Spleen (tissue), 11 donors: ENCODE measurements at regions not wholly inside any gene's neighbourhood (a gene's known extent, or its start where the extent isn't known, plus 50 kb on each side); places are given as distances from the start of the nearest gene placed in this dataset.

ENCODE experiments used
- DNase-seq: peaks from one replicate; pipeline ENCODE4 v3.0.0-alpha.2; 2020
- H3K27ac ChIP-seq, 8 donors: fragments of 200-600 bp; sonication (generic) in 7 of 8; 1 replicate in 4 of 8; 2 replicates in 4 of 8; pipeline versions ENCODE4 v1.5.0 to v1.8.0; 2016 to 2021; ENCODE audit warnings: inconsistent platforms in 4 of 8, mild to moderate bottlenecking in 4 of 8, moderate library complexity in 1 of 8
- H3K27me3 ChIP-seq, 7 donors: fragments of 200-600 bp; sonication (generic) in 6 of 7; replicated peaks in 1 of 7; 1 replicate in 4 of 7; 2 replicates in 3 of 7; pipeline versions ENCODE4 v1.5.0 to v1.8.0; 2016 to 2021; ENCODE audit warnings: inconsistent platforms in 3 of 7, mild to moderate bottlenecking in 1 of 7
- H3K36me3 ChIP-seq, 6 donors: fragments of 200-600 bp; sonication (generic) in 5 of 6; 1 replicate in 4 of 6; 2 replicates in 2 of 6; pipeline versions ENCODE4 v1.5.0 to v1.8.0; 2016 to 2021; ENCODE audit warnings: inconsistent platforms in 2 of 6
- H3K4me1 ChIP-seq, 6 donors: fragments of 200-600 bp; sonication (generic) in 5 of 6; 1 replicate in 3 of 6; 2 replicates in 3 of 6; pipeline versions ENCODE4 v1.5.0 to v1.8.0; 2016 to 2021; ENCODE audit warnings: inconsistent platforms in 3 of 6
- H3K4me3 ChIP-seq, 8 donors: fragments of 200-600 bp; sonication (generic) in 7 of 8; 1 replicate in 4 of 8; 2 replicates in 4 of 8; pipeline versions ENCODE4 v1.5.0 to v1.8.0; 2016 to 2021; ENCODE audit warnings: inconsistent platforms in 4 of 8, mild to moderate bottlenecking in 4 of 8, moderate library complexity in 2 of 8
- H3K9me3 ChIP-seq, 8 donors: fragments of 200-600 bp; sonication (generic) in 7 of 8; 1 replicate in 4 of 8; 2 replicates in 4 of 8; pipeline versions ENCODE4 v1.5.0 to v1.8.0; 2016 to 2021; ENCODE audit warnings: inconsistent platforms in 4 of 8
- CTCF ChIP-seq, 11 experiments: fragments of 200-600 bp in 7 of 11; fragments of 450-650 bp in 4 of 11; sonication (generic) in 4 of 11; IDR thresholded peaks in 8 of 11; conservative IDR thresholded peaks in 3 of 11; 1 replicate in 7 of 11; 2 replicates in 4 of 11; pipeline versions ENCODE4 v1.4.0 to v1.8.0; 2016 to 2021; ENCODE audit warnings: antibody characterized with exemption in 11 of 11, inconsistent platforms in 4 of 11, mild to moderate bottlenecking in 1 of 11
- POLR2A ChIP-seq, 3 donors: fragments of 450-650 bp; IDR thresholded peaks; one replicate each; pipeline ENCODE4 v1.5.1; 2017; ENCODE audit warnings: antibody characterized with exemption in 3 of 3, mild to moderate bottlenecking in 1 of 3
- POLR2AphosphoS5 ChIP-seq, 3 donors: sonication (generic); formaldehyde crosslinking; IDR thresholded peaks; one replicate each; pipeline ENCODE4 v1.5.1; 2017; ENCODE audit warnings: antibody characterized with exemption in 3 of 3
- WGBS, 5 donors: extraction: QIAGEN DNeasy Blood & Tissue Kit in 3 of 5; methylation state at CpG; one replicate each; pipeline versions ENCODE4 v1.1.5 to v1.1.7; 2013 to 2018; 5-methylcytosine and 5-hydroxymethylcytosine counted together
- intact Hi-C: fragments of 100-400 bp; cut with DNase I; formaldehyde crosslinking; loops from one replicate; pipeline ENCODE4 v1.15.0; 2023; ENCODE audit warnings: low total_unique reads
- donor health status: healthy with polysubstance abuse.
- donor health status: DM: no; HTN: no; CAD: no; lungs with moderate emphysema.
- donor health status: DM: no; HTN: no; CAD: no.
- donor health status: Bipolar disorder and iron deficiency.
- donor health status: healthy.
- donor health status: DM: no; HTN: no; CAD: no.
- donor health status: DM: yes; HTN: yes; CAD: no.

- Histone ChIP-seq H3K9me3 (no peaks in the 10 kb centered on the region), H3K4me3 (no peak overlapping the region), H3K36me3 (no peaks in the 10 kb centered on the region), H3K4me1 (no peaks in the 10 kb centered on the region), H3K27me3 (no peaks in the 10 kb centered on the region), H3K27ac (no peak overlapping the region)
- DNase-seq = no peak
- intact Hi-C loops = no loop called here
- no peak for TF ChIP-seq POLR2AphosphoS5 (IDR thresholded peaks at IDR 0.05)
- no peak for TF ChIP-seq CTCF (IDR thresholded peaks at IDR 0.05 in 8 of 11, conservative IDR thresholded peaks at IDR 0.05 in 3 of 11)
- no peak for TF ChIP-seq POLR2A (IDR thresholded peaks at IDR 0.05)
- WGBS, 5 donors = 71 to 86% (median 76%) methylated on average over 2 of the region's 2 CpGs
Measured at GRCh38 chr3:84555629-84556028, 403.2 kb upstream of the CADM2 start.

GRCh38 chr3:84566256-84566655 lies 392.5 kb upstream of the CADM2 start:
- DNase-seq = no peak
- no peak overlapping the region for H3K4me3 ChIP-seq
- H3K27me3 ChIP-seq = no peaks in the 10 kb centered on the region
- intact Hi-C loops = no loop called here
- H3K4me1 ChIP-seq = no peaks in the 10 kb centered on the region
- no peak for TF ChIP-seq POLR2A (IDR thresholded peaks at IDR 0.05)
- no peak for TF ChIP-seq POLR2AphosphoS5 (IDR thresholded peaks at IDR 0.05)
- TF ChIP-seq CTCF (IDR thresholded peaks at IDR 0.05 in 8 of 11, conservative IDR thresholded peaks at IDR 0.05 in 3 of 11) = no peak
- H3K27ac ChIP-seq = no peak overlapping the region
- H3K36me3 ChIP-seq = no peaks in the 10 kb centered on the region
- WGBS, 5 donors = 73 to 83% (median 80%) methylated on average over 3 of the region's 3 CpGs
- H3K9me3 ChIP-seq = peaks cover 0 to 4% (median 0%) of the 10 kb centered on the region in 8 donors

- Histone ChIP-seq H3K36me3 (no peaks in the 10 kb centered on the region), H3K4me1 (no peaks in the 10 kb centered on the region), H3K9me3 (peaks cover 0 to 8% (median 0%) of the 10 kb centered on the region in 8 donors), H3K27me3 (no peaks in the 10 kb centered on the region), H3K4me3 (no peak overlapping the region), H3K27ac (no peak overlapping the region)
- intact Hi-C loops = no loop called here
- 85 to 89% (median 85%) methylated on average over 4 of the region's 4 CpGs for WGBS, 5 donors
- TF ChIP-seq POLR2AphosphoS5 (IDR thresholded peaks at IDR 0.05) = no peak
- TF ChIP-seq POLR2A (IDR thresholded peaks at IDR 0.05) = no peak
- TF ChIP-seq CTCF (IDR thresholded peaks at IDR 0.05 in 8 of 11, conservative IDR thresholded peaks at IDR 0.05 in 3 of 11) = no peak
- no peak for DNase-seq
Measured at GRCh38 chr3:84567796-84568195, 391.0 kb upstream of the CADM2 start.

GRCh38 chr3:84573962-84574361 lies 384.8 kb upstream of the CADM2 start:
- no peaks in the 10 kb centered on the region for H3K36me3 ChIP-seq
- no peak for TF ChIP-seq CTCF (IDR thresholded peaks at IDR 0.05 in 8 of 11, conservative IDR thresholded peaks at IDR 0.05 in 3 of 11)
- TF ChIP-seq POLR2AphosphoS5 (IDR thresholded peaks at IDR 0.05) = no peak
- TF ChIP-seq POLR2A (IDR thresholded peaks at IDR 0.05) = no peak
- WGBS, 5 donors = 56 to 88% (median 72%) methylated on average over 1 of the region's 1 CpG
- no peaks in the 10 kb centered on the region for H3K27me3 ChIP-seq
- H3K4me1 ChIP-seq = no peaks in the 10 kb centered on the region
- intact Hi-C loops = no loop called here
- H3K9me3 ChIP-seq = peaks cover 0 to 38% (median 27%) of the 10 kb centered on the region in 8 donors
- H3K27ac ChIP-seq = no peak overlapping the region
- no peak overlapping the region for H3K4me3 ChIP-seq
- DNase-seq = no peak
